Muscle of back (tissue), 3 donors: ENCODE measurements at regions not wholly inside any gene's neighbourhood (a gene's known extent, or its start where the extent isn't known, plus 50 kb on each side); places are given as distances from the start of the nearest gene placed in this dataset.

Source experiments
- DNase-seq, 3 donors: peaks; one replicate each; pipeline versions ENCODE4 v3.0.0 to v3.0.0-alpha.2; 2013

- DNase-seq, result peak; percentile 8 to 41 (median 18)
These were observed 130.3 kb downstream of the DTWD1 start for GRCh38 chr15:49751191-49751590.

- peak; percentile 34 to 54 (median 47) for DNase-seq
These were observed 130.9 kb downstream of the DTWD1 start for GRCh38 chr15:49751751-49752150.

GRCh38 chr15:49752517-49752916 lies 131.7 kb downstream of the DTWD1 start:
- DNase-seq, result peak in 1 of 3 donors; percentile 22

- no peak for DNase-seq
These were observed 137.6 kb downstream of the DTWD1 start for GRCh38 chr15:49758456-49758855.

- DNase-seq, result no peak
These were observed 138.0 kb downstream of the DTWD1 start for GRCh38 chr15:49758856-49759255.

- no peak for DNase-seq
These were observed 139.9 kb downstream of the DTWD1 start for GRCh38 chr15:49760749-49761148.

- no peak for DNase-seq
These were observed 148.4 kb downstream of the DTWD1 start for GRCh38 chr15:49769225-49769624.

GRCh38 chr15:49789436-49789835 lies 168.6 kb downstream of the DTWD1 start:
- DNase-seq, result no peak

- DNase-seq, result no peak
These were observed 173.1 kb downstream of the DTWD1 start for GRCh38 chr15:49793943-49794342.

GRCh38 chr15:49801796-49802195 lies 180.9 kb downstream of the DTWD1 start:
- peak in 1 of 3 donors; percentile 36 for DNase-seq
